Omental fat pad (tissue), 3 donors: ENCODE measurements at regions not wholly inside any gene's neighbourhood (a gene's known extent, or its start where the extent isn't known, plus 50 kb on each side); places are given as distances from the start of the nearest gene placed in this dataset.

Experiments
- ATAC-seq: fragments of 150-250 bp; one replicate; pipeline ENCODE4 v1.9.1; 2016; ENCODE audit warnings: mild to moderate bottlenecking, moderate library complexity; ENCODE audit not compliant: low FRiP score
- DNase-seq: peaks from one replicate; pipeline ENCODE4 v3.0.0-alpha.2; 2019; ENCODE audit warnings: low spot score
- TF ChIP-seq, protein P1 (sequence below), 3 donors: fragments of 450-650 bp; IDR thresholded peaks; one replicate each; pipeline ENCODE4 v1.5.1; 2016 to 2017; ENCODE audit warnings: antibody characterized with exemption in 3 of 3, mild to moderate bottlenecking in 3 of 3, moderate library complexity in 2 of 3

DNA sequence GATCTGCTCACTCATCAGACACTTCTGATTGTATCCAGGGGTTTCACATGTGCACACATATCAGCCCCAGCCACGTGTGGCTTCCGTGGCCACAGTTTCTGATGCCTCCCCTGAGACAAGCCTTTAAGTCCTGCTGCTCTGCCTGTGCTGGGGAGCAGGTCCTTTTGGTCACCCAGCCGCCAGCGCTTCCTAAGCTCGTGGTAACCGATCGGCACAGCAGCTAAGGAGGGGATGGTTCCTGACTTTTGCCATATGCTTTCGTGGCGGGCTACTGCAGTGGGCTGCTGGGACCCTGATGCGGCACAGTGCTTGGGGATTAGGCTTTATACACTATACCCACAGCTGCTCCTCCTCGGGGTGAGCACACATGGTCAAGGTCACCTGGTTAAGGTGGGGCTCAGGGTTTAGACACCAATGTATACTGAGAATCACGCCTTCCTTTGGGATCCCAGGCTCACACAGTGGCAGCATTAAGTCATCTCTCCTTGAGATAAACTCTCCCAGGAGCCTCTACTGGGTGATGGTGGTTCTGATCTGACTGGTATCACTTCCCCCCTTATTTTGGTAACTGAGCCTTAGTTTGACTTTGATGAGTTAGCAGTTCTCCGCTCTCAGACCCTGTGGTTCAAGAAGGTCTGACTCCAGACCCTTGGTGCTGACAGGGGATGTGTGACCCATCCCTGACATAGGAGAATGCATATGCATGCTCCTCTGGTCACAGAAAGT, 85.9 kb upstream of the KCNG1 start:
- ATAC-seq (no peak), DNase-seq (no peak)
- TF ChIP-seq, protein P1, sequence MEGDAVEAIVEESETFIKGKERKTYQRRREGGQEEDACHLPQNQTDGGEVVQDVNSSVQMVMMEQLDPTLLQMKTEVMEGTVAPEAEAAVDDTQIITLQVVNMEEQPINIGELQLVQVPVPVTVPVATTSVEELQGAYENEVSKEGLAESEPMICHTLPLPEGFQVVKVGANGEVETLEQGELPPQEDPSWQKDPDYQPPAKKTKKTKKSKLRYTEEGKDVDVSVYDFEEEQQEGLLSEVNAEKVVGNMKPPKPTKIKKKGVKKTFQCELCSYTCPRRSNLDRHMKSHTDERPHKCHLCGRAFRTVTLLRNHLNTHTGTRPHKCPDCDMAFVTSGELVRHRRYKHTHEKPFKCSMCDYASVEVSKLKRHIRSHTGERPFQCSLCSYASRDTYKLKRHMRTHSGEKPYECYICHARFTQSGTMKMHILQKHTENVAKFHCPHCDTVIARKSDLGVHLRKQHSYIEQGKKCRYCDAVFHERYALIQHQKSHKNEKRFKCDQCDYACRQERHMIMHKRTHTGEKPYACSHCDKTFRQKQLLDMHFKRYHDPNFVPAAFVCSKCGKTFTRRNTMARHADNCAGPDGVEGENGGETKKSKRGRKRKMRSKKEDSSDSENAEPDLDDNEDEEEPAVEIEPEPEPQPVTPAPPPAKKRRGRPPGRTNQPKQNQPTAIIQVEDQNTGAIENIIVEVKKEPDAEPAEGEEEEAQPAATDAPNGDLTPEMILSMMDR (IDR thresholded peaks at IDR 0.05) = no peak

DNA sequence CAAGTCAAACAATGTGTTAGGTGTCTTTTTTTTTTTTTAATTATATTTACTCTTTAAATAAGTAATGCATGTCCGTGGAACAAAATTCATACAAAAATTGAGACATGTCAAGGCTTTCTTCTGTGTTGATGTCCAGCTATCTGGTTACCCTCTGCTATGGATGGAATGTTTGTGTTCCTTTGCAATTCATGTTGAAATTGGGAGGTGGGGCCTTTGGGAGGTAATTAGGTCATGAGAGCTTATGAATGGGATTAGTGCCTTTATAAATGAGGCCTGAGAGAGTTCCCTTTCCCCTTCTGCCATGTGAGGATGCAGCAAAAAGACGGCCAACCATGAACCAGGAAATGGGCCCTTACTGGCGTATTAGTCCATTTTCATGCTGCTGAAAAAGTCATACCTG, 83.1 kb upstream of the KCNG1 start:
- TF ChIP-seq, protein P1 (IDR thresholded peaks at IDR 0.05) = no peak
- no peak for DNase-seq
- no peak for ATAC-seq

DNA sequence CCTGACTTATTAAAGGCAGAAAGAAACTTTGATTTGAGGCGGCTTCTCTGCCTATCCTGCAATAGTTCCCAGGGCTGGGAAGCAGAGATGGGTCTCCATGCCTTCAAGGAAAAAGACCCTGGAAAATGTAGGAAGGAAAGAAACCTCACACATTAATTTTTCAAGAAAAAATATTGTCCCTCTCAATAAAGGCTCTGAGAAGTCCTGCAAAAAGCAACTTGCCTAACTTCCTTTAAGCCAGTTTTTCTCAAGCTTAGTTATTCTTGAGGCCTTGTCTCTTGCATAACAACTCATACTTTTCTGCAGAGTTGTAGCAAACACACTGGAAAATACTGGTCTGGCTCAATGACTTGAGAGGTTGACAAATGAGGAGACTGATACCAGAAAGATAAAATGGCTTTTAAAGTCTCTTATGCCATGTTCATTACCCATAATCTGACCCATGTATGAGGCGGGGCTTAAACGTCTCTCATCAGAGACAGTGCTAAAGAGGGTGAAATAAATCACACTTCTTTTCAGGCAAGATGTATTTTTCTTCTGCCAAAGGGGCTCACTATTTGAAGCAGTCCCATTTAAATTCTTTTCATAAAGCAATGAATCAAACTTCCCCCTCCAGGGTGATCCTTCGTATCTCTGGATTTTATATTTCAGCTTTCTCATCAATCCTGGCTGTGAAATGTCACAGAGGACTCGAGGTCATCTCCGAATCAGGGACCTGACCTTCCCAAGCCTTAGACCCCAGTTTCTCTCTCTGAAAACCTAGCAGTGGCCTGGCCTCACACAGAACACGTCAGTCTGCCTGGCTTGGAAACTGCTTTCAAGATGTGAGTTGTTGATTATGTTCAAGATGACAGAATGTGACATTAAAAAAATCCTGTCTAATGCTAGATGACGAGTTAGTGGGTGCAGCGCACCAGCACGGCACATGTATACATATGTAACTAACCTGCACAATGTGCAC, 82.3 kb upstream of the KCNG1 start:
- peak; percentile 34 for ATAC-seq
- no peak for DNase-seq
- TF ChIP-seq, protein P1 (IDR thresholded peaks at IDR 0.05) = no peak

DNA sequence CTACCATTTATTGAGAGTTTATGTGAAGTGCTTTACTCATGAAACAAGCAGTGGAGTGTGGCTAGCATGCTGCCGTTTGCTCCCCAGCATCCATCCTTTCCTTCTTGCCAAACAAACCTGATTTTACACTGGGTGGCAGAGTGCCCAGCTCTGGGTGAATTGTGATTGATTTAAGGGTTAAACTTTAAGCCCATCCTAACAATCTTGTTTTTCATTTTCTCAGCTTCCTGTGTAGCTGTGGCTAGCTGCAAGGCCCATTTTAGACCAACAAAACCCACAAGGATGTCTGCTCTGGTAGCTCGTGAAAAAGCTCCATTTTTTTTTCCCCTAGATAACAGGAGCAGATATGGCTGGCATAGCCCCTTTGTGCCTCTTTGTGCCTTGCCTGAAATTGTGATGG, 77.7 kb upstream of the KCNG1 start:
- TF ChIP-seq, protein P1 (IDR thresholded peaks at IDR 0.05) = no peak
- ATAC-seq (no peak), DNase-seq (no peak)

DNA sequence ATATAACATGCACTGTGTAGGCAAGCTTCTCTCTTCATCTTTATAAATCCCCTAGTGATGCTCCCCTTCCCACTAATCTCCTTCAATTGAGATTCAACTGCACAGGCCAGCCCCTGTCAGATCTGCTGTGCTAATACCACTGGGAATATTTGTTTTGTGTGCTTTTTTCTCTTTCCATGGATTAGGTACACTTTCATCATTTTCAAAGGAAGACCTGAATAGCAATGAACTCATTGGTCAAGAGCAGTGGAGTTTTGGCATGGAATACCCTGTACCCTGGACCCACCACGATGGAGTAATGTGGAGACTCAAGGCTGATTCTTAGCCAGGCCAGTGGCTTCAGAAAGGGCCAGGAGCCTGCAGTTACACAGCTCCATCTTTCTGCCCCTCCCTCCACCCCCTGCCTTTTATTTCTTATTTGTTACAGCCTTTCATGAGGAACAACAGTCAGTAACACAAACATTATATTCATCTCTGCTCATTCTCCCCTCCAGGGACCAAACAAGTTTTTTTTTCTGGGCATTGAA, 75.4 kb upstream of the KCNG1 start:
- TF ChIP-seq, protein P1 (IDR thresholded peaks at IDR 0.05) = no peak
- no peak for ATAC-seq
- no peak for DNase-seq

DNA sequence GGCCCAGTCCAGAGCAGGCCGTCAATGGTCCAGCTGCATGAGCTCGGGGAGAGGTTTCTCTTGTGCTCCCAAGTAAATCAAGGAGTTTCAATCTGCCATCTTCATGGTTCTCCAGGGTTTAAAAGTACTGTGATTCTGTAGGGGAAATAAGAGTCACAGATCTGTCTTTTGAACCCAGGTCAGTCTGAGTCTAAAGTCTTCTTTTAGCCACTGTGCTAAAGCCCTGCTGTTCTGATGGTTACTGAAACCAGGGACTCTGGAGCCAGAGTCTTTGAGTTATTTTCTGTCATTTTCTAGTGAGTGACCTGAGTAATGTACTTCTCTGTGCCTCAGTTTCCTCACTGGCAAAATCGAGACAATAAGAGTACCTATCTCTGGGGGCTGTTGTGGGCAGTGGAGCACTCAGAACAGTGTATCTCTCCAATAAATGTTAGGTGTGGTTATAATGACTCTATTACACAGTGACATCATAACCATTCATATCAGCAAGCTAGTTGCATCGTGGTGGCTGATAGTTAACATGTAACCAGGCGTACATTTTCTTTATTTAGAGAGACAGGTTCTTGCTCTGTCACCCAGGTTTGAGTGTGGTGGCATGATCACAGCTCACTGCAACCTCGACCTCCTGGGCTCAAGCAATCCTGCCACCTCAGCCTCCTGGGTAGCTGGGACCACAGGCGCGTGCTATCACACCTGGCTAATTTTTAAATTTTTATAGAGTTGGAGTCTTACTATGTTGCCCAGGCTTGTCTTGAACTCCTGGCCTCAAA, 74.6 kb upstream of the KCNG1 start:
- ATAC-seq (no peak), DNase-seq (no peak)
- TF ChIP-seq, protein P1 (IDR thresholded peaks at IDR 0.05) = no peak
